ENCODE measurements at regions not wholly inside any gene's neighbourhood (a gene's known extent, or its start where the extent isn't known, plus 50 kb on each side); places are given as distances from the start of the nearest gene placed in this dataset.

DNA sequence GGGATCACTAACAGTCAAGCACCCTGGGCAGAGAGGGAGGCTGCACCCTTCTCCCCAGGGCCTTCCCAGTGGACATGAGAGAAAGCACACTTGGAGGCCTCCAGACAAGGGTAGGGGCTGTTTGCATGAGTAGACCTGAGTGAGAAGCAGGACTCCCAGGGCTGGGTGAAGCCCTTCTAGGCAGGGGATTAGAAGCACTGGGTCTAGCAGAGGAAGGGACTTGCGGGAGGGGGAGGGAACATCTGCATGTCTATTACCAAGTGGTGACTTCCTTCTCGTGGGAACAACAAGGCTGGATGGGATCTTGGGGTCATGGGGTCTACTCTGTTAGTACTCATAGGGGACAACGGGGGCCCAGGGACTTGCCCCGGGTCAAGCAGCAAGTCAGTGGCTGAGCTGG lies 67.8 kb downstream of the EMX2 start:
- no peaks in the 10 kb centered on the region for H3K36me3 ChIP-seq (ENCODE audit: control insufficient read depth in 2 of 2, extremely low read depth in 1 of 2, insufficient read depth in 2 of 2, low read length in 2 of 2)
- dilution Hi-C loops (cut with MboI; ENCODE audit: extremely low pct_ligation_motif_present, low sequenced_read_pairs) = no loop called here
- no TSS peak for BruUV-seq (replicated peaks)
- DNase-seq (ENCODE audit: low read depth, low spot score) = no peak
- H4K20me1 ChIP-seq (replicated peaks; ENCODE audit: control insufficient read depth, extremely low read depth, insufficient read depth, low read length) = no peaks in the 10 kb centered on the region
- H3K4me3 ChIP-seq (replicated peaks in 1 of 3; ENCODE audit: insufficient read depth in 1 of 3, low read depth in 1 of 3, low read length in 3 of 3) = no peak overlapping the region
- no peaks in the 10 kb centered on the region for H3K79me2 ChIP-seq (ENCODE audit: control insufficient read depth, insufficient read depth, low read length)
- no peak overlapping the region for H2AFZ ChIP-seq (ENCODE audit: low read depth, low read length)
- H3K27ac ChIP-seq (ENCODE audit: insufficient read depth, low read depth, low read length) = no peak overlapping the region
- no peaks in the 10 kb centered on the region for H3K4me1 ChIP-seq (ENCODE audit: control insufficient read depth, extremely low read depth, insufficient read depth, low read length)
- no peaks in the 10 kb centered on the region for H3K27me3 ChIP-seq (ENCODE audit: control insufficient read depth in 2 of 2, insufficient read depth in 2 of 2, low read length in 2 of 2)
- no peak overlapping the region for H3K9ac ChIP-seq (replicated peaks; ENCODE audit: extremely low read depth, insufficient read depth, low read length)
- no peaks in the 10 kb centered on the region for H3K9me3 ChIP-seq (replicated peaks; ENCODE audit: control insufficient read depth, insufficient read depth, low read length)
- FAIRE-seq = no peak
- no peak overlapping the region for H3K4me2 ChIP-seq (ENCODE audit: insufficient read depth, low read length)
- H3K9me1 ChIP-seq (replicated peaks; ENCODE audit: control insufficient read depth, extremely low read depth, insufficient read depth, low read length) = no peaks in the 10 kb centered on the region
- intact Hi-C loops (cut with micrococcal nuclease) = no loop called here
- ChIA-PET POLR2A (no interaction called here), CTCF (no interaction called here)
- TF ChIP-seq, protein P1, sequence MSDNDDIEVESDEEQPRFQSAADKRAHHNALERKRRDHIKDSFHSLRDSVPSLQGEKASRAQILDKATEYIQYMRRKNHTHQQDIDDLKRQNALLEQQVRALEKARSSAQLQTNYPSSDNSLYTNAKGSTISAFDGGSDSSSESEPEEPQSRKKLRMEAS (IDR thresholded peaks at IDR 0.05; ENCODE audit: insufficient read depth, insufficient read length) = no peak
- TF ChIP-seq MYC (IDR thresholded peaks at IDR 0.05; ENCODE audit: low read depth, low read length) (no peak), GATA2 (IDR thresholded peaks at IDR 0.05; ENCODE audit: insufficient read depth, insufficient read length, low read depth, low read length) (no peak), POLR2A (IDR thresholded peaks at IDR 0.05; ENCODE audit: low read depth, low read length) (no peak), FOS (IDR thresholded peaks at IDR 0.05; ENCODE audit: borderline replicate concordance, insufficient read depth, low read length) (no peak), POLR2AphosphoS5 (IDR thresholded peaks at IDR 0.05; ENCODE audit: insufficient read depth, low read depth, low read length) (no peak), EZH2 (IDR thresholded peaks at IDR 0.05; ENCODE audit: borderline replicate concordance, low read depth, low read length, severe bottlenecking) (no peak), JUN (IDR thresholded peaks at IDR 0.05; ENCODE audit: borderline replicate concordance, insufficient read depth, insufficient read length, low read depth) (no peak)
- TF ChIP-seq, protein P2, sequence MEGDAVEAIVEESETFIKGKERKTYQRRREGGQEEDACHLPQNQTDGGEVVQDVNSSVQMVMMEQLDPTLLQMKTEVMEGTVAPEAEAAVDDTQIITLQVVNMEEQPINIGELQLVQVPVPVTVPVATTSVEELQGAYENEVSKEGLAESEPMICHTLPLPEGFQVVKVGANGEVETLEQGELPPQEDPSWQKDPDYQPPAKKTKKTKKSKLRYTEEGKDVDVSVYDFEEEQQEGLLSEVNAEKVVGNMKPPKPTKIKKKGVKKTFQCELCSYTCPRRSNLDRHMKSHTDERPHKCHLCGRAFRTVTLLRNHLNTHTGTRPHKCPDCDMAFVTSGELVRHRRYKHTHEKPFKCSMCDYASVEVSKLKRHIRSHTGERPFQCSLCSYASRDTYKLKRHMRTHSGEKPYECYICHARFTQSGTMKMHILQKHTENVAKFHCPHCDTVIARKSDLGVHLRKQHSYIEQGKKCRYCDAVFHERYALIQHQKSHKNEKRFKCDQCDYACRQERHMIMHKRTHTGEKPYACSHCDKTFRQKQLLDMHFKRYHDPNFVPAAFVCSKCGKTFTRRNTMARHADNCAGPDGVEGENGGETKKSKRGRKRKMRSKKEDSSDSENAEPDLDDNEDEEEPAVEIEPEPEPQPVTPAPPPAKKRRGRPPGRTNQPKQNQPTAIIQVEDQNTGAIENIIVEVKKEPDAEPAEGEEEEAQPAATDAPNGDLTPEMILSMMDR (IDR thresholded peaks at IDR 0.05; ENCODE audit: extremely low read depth in 1 of 2, insufficient read depth in 1 of 2, low read depth in 1 of 2, low read length in 2 of 2) = no peak

Measured in endothelial cell of umbilical vein (primary cell).